AG08395 (cell line): ENCODE measurements at regions not wholly inside any gene's neighbourhood (a gene's known extent, or its start where the extent isn't known, plus 50 kb on each side); places are given as distances from the start of the nearest gene placed in this dataset.

Source experiments
- DNase-seq: peaks from one replicate; pipeline ENCODE4 v3.0.0; 2012; ENCODE audit warnings: mixed read lengths, low spot score

- no peak for DNase-seq
Measured at GRCh38 chr3:6512172-6512800, 348.6 kb upstream of the GRM7 start.

DNA sequence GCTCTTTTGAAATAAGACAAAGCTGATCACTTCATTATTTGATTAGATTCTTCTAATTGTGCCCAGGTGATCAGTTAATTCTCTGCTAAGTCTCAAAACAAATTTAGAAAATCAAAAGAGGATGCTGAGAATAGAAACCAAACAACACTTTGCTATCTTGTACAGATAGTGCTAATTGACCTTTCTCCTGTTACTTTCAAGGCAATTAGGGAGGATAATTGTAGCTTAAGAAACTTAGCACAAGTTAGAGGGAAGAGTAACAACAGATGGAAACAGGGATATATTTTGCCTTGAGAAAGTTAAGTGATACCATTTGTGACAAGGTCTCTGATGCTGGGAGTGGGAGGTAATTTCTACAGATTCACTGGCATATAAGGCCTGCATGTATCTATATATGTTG lies 344.8 kb upstream of the GRM7 start:
- DNase-seq, result no peak

GRCh38 chr3:6516694-6517093 lies 344.2 kb upstream of the GRM7 start:
- DNase-seq, result no peak

- no peak for DNase-seq
Measured at GRCh38 chr3:6518709-6519345, 342.1 kb upstream of the GRM7 start.

DNA sequence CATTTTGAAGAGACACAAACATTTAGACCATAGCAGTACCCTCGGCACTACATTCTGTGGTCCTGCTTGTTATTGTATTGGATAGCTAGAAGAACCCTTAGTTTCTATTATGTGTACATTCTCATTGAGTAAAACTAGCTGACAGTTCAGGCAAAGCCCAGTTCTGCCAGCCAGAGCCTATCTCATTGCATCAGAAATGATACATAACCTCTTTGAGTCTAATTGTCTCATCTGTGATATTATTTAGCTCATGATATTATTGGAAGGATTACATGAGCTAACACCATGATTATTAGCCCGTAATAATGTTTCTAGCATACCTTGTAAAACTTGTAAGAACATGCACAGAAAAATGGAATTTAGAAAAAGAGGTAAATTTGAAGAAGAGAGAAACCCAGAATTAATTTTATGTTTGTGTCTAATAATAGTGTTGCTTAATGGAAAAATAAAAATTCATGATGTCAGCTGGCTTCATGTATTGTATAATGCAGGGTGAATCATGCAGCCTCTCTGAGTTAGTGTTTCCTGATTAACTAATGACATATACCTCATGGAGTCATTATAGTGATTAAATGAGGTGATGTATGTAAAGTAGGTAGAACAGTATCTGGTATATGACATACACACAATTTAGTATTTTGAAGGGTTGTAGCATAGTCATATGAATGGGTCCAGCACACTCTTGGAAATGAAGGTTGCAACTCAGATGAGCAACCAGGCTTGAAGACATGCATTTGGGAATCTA lies 339.4 kb upstream of the GRM7 start:
- DNase-seq, result no peak

- no peak for DNase-seq
Measured at GRCh38 chr3:6522191-6522590, 338.7 kb upstream of the GRM7 start.

- DNase-seq, result no peak
Measured at GRCh38 chr3:6523043-6523442, 337.9 kb upstream of the GRM7 start.

GRCh38 chr3:6524479-6524878 lies 336.4 kb upstream of the GRM7 start:
- no peak for DNase-seq

DNA sequence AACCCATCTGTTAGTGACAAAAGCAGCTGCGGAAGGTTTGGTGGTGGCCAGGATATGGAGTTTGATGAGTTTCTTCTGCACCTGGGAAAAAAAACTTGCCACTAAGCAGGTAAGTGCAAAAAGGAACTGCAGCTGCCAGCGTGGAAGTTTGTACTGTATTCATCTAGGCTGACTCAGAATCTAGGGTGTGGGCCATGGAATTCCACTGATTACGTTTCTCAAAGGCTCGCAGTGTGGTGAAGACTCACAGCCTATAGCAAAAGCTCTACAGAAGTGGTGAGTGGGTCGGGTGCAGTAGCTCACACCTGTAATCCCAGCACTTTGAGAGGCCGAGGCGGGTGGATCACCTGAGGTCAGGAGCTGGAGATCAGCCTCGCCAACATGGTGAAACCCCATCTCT lies 334.6 kb upstream of the GRM7 start:
- no peak for DNase-seq

- no peak for DNase-seq
Measured at GRCh38 chr3:6526861-6527260, 334.1 kb upstream of the GRM7 start.

DNA sequence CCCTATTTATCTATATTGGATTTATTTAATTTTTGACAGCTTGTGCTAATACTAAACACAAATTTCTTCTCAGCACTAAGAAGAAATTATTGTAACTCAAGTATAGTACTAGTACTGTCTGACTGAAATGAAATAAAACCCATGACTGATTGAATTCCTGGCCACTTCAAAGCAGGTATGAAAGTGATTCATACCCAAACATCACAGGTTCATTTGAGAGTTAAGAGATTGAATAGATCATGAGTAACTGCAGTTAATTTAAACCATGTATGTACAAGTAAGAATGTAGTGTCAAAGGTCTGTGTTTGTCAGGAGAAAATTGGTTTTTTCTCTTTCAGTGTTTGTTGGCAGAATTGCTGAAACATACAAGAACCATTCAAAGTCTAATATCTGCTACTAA lies 332.0 kb upstream of the GRM7 start:
- DNase-seq, result no peak

DNA sequence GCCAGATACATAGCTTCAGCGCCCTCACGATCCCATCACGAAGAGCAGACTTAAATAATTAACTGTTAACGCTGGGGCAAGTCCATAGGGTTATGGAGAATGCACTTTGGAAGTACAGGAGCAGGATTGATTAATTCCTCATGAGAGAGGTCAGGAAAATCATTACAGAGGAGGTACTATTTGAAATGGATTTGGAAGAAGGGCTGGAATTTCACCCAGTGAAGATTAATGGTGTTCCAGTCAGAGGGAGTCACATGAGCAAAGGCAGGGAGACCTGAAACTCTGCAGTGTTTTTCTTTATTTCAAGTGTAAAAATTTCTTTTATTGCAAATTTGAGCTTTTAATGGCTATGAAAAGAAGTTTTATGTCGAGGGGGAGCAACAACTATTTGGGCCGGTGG lies 329.8 kb upstream of the GRM7 start:
- no peak for DNase-seq

DNA sequence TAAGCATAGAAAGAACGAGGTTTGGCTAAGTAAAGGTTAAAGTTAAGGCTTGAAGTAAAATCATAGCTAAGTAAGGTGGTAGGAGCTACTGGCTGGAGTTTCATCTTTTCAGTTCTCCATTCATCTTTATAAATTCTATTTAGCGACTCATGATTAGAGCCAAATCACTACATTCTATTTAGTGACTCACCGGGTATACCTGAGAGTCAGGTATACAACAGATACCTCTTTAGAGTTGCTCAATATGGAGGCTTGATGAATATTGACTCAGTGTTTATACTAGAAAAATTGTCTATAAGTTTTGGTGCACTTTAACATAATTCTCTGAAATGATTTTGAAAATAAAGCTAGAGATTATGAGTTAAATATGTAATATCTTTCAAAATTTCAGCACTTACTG lies 328.8 kb upstream of the GRM7 start:
- DNase-seq, result no peak

DNA sequence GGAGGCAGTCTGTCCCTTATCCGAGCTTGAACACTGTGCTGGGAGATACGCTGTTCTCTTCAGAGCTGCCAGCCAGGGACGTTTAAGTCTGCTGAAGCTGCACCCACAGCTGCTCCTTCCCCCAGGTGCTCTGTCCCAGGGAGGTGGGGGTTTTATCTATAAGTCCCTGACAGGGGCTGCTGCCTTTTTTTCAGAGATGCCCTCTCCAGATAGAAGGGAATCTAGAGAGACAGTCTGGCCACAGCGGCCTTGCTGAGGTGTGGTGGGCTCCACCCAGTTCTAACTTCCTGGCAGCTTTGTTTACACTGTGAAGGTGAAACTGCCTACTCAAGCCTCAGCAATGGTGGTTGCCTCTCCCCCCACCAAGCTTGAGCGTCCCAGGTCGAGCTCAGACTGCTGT lies 319.9 kb upstream of the GRM7 start:
- DNase-seq, result no peak

GRCh38 chr3:6542795-6543194 lies 318.1 kb upstream of the GRM7 start:
- DNase-seq, result no peak

- DNase-seq, result no peak
Measured at GRCh38 chr3:6549296-6549695, 311.6 kb upstream of the GRM7 start.

DNA sequence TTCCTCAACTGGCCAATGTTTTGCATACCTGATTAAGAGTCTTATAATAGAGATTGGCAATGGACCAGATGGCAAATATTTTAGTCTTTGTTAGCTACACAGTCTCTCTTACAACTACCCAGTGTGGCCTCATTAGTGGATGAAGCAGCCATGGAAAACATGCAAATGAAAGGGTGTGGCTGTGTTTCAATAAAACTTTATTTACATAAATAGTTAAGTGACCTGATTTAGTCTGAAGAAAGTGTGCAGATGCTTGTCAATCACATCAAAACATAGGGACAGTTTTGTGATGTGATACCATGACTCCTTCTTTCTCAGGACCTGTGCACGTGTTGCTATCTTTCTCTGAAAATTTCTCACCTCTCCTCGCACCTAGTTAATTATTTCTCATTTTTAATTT lies 309.8 kb upstream of the GRM7 start:
- no peak for DNase-seq

DNA sequence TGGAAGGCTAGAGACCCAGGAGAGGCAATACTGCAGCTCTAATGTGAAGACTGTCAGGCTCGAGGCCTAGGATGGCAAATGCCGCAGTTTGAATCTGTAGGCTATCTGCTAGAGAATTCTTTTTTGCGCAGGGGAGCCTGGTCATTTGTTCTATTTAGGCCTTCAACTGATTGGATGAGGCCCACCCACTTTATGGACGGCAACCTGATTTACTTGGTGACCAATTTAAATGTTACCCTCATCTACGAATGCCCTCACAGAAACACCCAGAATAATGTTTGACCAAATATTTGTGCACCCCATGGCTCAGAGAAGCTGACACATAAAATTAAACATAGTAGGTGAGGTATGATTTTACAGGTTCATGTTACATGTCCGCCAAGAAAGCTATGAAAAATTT lies 300.7 kb upstream of the GRM7 start:
- no peak for DNase-seq

- no peak for DNase-seq
Measured at GRCh38 chr3:6567241-6567640, 293.7 kb upstream of the GRM7 start.

DNA sequence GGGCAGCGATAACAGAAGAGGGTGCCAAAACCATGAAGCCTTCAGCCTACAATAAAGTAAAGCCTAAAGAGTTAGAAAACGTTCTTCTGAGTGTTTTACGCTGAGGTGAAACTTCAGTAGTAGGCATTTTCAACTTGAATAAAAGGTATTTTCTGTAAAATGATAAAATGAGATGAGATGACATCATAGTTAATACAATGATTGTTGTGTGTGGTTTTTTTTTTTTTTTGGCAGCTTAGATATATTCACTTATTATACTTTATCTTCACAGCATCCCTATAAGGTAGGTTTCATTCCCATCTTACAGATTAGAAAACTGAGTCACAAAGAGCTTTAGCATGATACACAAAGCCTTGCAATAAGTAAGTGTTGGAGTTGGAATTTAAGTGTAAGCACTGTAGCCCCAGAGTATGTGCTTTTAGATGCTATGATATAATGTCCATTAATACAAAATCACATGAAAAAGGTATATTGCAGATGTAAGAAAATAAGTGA lies 291.9 kb upstream of the GRM7 start:
- no peak for DNase-seq

- no peak for DNase-seq
Measured at GRCh38 chr3:6571448-6571847, 289.5 kb upstream of the GRM7 start.

DNA sequence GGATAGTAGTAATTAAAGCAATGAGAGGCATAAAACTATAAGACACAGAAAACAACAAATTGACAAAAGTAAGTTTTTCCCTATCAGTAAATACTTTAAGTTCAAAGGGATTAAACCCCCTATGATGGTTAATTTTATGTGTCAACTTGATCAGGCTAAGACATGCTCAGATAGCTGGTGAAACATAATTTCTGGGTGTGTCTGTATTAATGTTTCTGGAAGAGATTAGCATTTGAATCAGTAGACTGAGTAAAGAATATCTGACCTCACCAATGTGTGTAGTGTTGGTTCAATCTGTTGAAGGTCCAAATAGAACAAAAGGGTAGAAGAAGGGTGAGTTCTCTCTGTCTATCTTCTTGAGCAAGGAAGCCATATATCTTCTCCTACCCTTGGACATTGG lies 283.3 kb upstream of the GRM7 start:
- no peak for DNase-seq

DNA sequence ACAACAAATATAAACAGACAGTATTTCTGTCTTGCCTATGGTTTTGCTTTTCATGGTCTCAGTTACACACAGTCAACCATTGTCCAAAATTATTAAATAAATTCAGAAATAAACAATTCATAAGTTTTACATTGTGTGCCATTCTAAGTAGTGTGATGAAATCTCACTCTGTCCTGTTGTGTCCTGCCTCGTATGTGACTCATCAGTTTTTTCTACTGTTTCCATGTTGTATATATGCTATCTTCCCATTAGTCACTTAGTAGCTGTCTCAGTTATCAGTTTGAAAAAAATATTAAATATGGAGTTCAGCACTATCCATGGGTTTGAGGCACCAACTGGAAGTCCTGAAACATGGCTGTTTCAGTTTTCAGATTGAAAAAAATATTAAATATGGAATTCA lies 282.4 kb upstream of the GRM7 start:
- DNase-seq, result no peak
